HG03432 (cell line): ENCODE measurements at regions not wholly inside any gene's neighbourhood (a gene's known extent, or its start where the extent isn't known, plus 50 kb on each side); places are given as distances from the start of the nearest gene placed in this dataset.

Source experiments
- ATAC-seq: cut with Tn5 transposase; IDR thresholded peaks from one replicate; pipeline ENCODE4 v1.9.1; 2021; ENCODE audit warnings: mild to moderate bottlenecking, moderate library complexity; ENCODE audit not compliant: unreplicated experiment

GRCh38 chr13:63364159-63364558, 1948.5 kb upstream of the PCDH20 start:
- ATAC-seq: no peak

GRCh38 chr13:63351533-63351932, 1935.9 kb upstream of the PCDH20 start:
- ATAC-seq: no peak

- no peak for ATAC-seq
These were observed 1935.4 kb upstream of the PCDH20 start for GRCh38 chr13:63351081-63351480.

GRCh38 chr13:63345835-63346234, 1930.2 kb upstream of the PCDH20 start:
- no peak for ATAC-seq

- ATAC-seq: no peak
These were observed 1929.1 kb upstream of the PCDH20 start for GRCh38 chr13:63344711-63345110.

GRCh38 chr13:63337921-63338320, 1922.3 kb upstream of the PCDH20 start:
- no peak for ATAC-seq

GRCh38 chr13:63337041-63337440, 1921.4 kb upstream of the PCDH20 start:
- ATAC-seq: no peak

GRCh38 chr13:63336549-63336948, 1920.9 kb upstream of the PCDH20 start:
- no peak for ATAC-seq

GRCh38 chr13:63327584-63327983, 1911.9 kb upstream of the PCDH20 start:
- ATAC-seq: peak; percentile 50

GRCh38 chr13:63323441-63323840, 1907.8 kb upstream of the PCDH20 start:
- ATAC-seq: no peak

- no peak for ATAC-seq
These were observed 1895.9 kb upstream of the PCDH20 start for GRCh38 chr13:63311587-63311986.

GRCh38 chr13:63308549-63309165, 1893.0 kb upstream of the PCDH20 start:
- ATAC-seq: no peak

- ATAC-seq: peak; percentile 60
These were observed 1891.6 kb upstream of the PCDH20 start for GRCh38 chr13:63307228-63307627.

- no peak for ATAC-seq
These were observed 1890.0 kb upstream of the PCDH20 start for GRCh38 chr13:63305641-63306133.

GRCh38 chr13:63304497-63304896, 1888.8 kb upstream of the PCDH20 start:
- no peak for ATAC-seq

- ATAC-seq: no peak
These were observed 1884.3 kb upstream of the PCDH20 start for GRCh38 chr13:63299866-63300394.

- no peak for ATAC-seq
These were observed 1881.5 kb upstream of the PCDH20 start for GRCh38 chr13:63297163-63297562.

GRCh38 chr13:63291701-63292100, 1876.1 kb upstream of the PCDH20 start:
- no peak for ATAC-seq

- ATAC-seq: no peak
These were observed 1872.9 kb upstream of the PCDH20 start for GRCh38 chr13:63288576-63288975.

GRCh38 chr13:63287926-63288325, 1872.3 kb upstream of the PCDH20 start:
- no peak for ATAC-seq

GRCh38 chr13:63285426-63285825, 1869.8 kb upstream of the PCDH20 start:
- ATAC-seq: no peak

- ATAC-seq: no peak
These were observed 1863.5 kb upstream of the PCDH20 start for GRCh38 chr13:63279136-63279535.

- no peak for ATAC-seq
These were observed 1859.1 kb upstream of the PCDH20 start for GRCh38 chr13:63274772-63275171.
